A673 (cell line): ENCODE measurements at regions not wholly inside any gene's neighbourhood (a gene's known extent, or its start where the extent isn't known, plus 50 kb on each side); places are given as distances from the start of the nearest gene placed in this dataset.
A peak's percentile ranks its signal among the peaks of the same experiment; 100 is the strongest.

Experiments
- BruUV-seq: library from RNA; stranded (reverse); fragments of 400-500 nt; replicated peaks from 2 replicates; lab custom pipeline; 2021; lab: Mats Ljungman, UMichigan
- CTCF ChIA-PET: fragments of 300-600 bp; sonication (Branson Sonifier 250); formaldehyde crosslinking; loops from one replicate; lab custom pipeline; 2022; ENCODE audit warnings: antibody characterized with exemption; lab: Charles Lee
- POLR2A ChIA-PET: fragments of 300-600 bp; sonication (Branson Sonifier 250); formaldehyde crosslinking; loops from one replicate; lab custom pipeline; 2022; ENCODE audit warnings: antibody characterized with exemption; ENCODE audit not compliant: low non-redundant PET; lab: Charles Lee
- DNase-seq: peaks from one replicate; pipeline ENCODE4 v3.0.0-alpha.2; 2015; ENCODE audit warnings: low spot score
- H3K27ac ChIP-seq: fragments of 200-600 bp; sonication (generic); 2 replicates; pipeline ENCODE4 v1.5.1; 2016; ENCODE audit warnings: mixed run types, low read depth, mild to moderate bottlenecking, mixed read lengths, antibody characterized with exemption, low read length; ENCODE audit not compliant: poor library complexity, severe bottlenecking
- H3K27me3 ChIP-seq: fragments of 200-600 bp; sonication (generic); replicated peaks from 2 replicates; pipeline ENCODE4 v1.6.1; 2017; ENCODE audit warnings: mixed run types, low read depth, mild to moderate bottlenecking, mixed read lengths, antibody characterized with exemption, low read length; ENCODE audit not compliant: insufficient read depth, poor library complexity
- H3K36me3 ChIP-seq: fragments of 200-600 bp; sonication (generic); 2 replicates; pipeline ENCODE4 v1.6.1; 2016; ENCODE audit warnings: mixed run types, mild to moderate bottlenecking, mixed read lengths, antibody characterized with exemption, low read length; ENCODE audit not compliant: insufficient read depth, poor library complexity, severe bottlenecking
- H3K4me1 ChIP-seq: fragments of 200-600 bp; sonication (generic); 2 replicates; pipeline ENCODE4 v1.6.1; 2017; ENCODE audit warnings: mixed run types, mild to moderate bottlenecking, mixed read lengths, antibody characterized with exemption, low read length; ENCODE audit not compliant: insufficient read depth, poor library complexity, severe bottlenecking
- H3K4me3 ChIP-seq: fragments of 200-600 bp; sonication (generic); 2 replicates; pipeline ENCODE4 v1.5.1; 2016; ENCODE audit warnings: low read depth, mixed run types, mild to moderate bottlenecking, mixed read lengths, low read length; ENCODE audit not compliant: poor library complexity, severe bottlenecking
- H3K9me3 ChIP-seq: fragments of 200-600 bp; sonication (generic); 2 replicates; pipeline ENCODE4 v1.6.1; 2016; ENCODE audit warnings: mixed run types, low read depth, mild to moderate bottlenecking, mixed read lengths, antibody characterized with exemption, low read length; ENCODE audit not compliant: poor library complexity, severe bottlenecking
- CTCF ChIP-seq: fragments of 300-800, 200-600 bp; sonication (generic); conservative IDR thresholded peaks from 2 replicates; pipeline ENCODE4 v1.5.1; 2017; ENCODE audit warnings: low read depth, mild to moderate bottlenecking, antibody characterized with exemption, low read length, moderate library complexity, mixed read lengths
- EZH2 ChIP-seq: fragments of 200-600 bp; sonication (generic); IDR thresholded peaks from 2 replicates; pipeline ENCODE4 v1.6.1; 2017; ENCODE audit warnings: borderline replicate concordance, low read depth, mild to moderate bottlenecking, mixed read lengths, antibody characterized with exemption, low read length; ENCODE audit not compliant: poor library complexity, severe bottlenecking
- intact Hi-C: fragments of 100-400 bp; cut with micrococcal nuclease; formaldehyde crosslinking; loops from one replicate; pipeline ENCODE4 v1.10.0; 2022; ENCODE audit not compliant: unreplicated experiment

DNA sequence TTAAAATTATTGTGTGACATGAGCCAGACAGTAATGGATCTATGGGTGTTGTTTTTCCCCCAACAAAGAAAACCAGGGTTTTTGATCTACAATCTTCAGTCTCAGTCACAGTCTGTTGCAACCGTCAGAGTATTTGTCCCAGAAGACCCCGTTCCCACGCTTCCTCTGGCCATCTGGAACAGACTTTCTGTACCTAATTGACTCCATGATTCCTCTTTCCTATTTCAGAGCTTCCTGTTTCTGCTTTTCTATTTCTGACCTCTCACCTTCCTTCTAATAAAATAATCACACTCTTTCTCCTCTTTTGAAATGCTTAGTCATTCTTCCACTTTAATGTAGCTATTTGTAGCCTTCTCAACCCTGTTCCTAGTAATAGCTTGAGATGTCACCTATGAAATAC lies 1044.8 kb downstream of the DTWD2 start:
- no peaks in the 10 kb centered on the region for H3K36me3 ChIP-seq
- H3K4me1 ChIP-seq: no peaks in the 10 kb centered on the region
- TF ChIP-seq EZH2 (no peak), CTCF (no peak)
- H3K27me3 ChIP-seq: no peaks in the 10 kb centered on the region
- H3K9me3 ChIP-seq: peaks cover 5% of the 10 kb centered on the region
- BruUV-seq: no TSS peak
- ChIA-PET POLR2A (no interaction called here), CTCF (no interaction called here)
- no peak overlapping the region for H3K27ac ChIP-seq
- DNase-seq: peak; percentile 5
- intact Hi-C loops: no loop called here
- H3K4me3 ChIP-seq: no peak overlapping the region

GRCh38 chr5:117942861-117943519 lies 1045.4 kb downstream of the DTWD2 start:
- ChIA-PET CTCF (no interaction called here), POLR2A (no interaction called here)
- no peak overlapping the region for H3K27ac ChIP-seq
- no peaks in the 10 kb centered on the region for H3K4me1 ChIP-seq
- intact Hi-C loops: no loop called here
- BruUV-seq: no TSS peak
- DNase-seq: no peak
- no peak overlapping the region for H3K4me3 ChIP-seq
- no peaks in the 10 kb centered on the region for H3K36me3 ChIP-seq
- peaks cover 5% of the 10 kb centered on the region for H3K9me3 ChIP-seq
- no peak for TF ChIP-seq CTCF
- TF ChIP-seq EZH2: no peak
- H3K27me3 ChIP-seq: no peaks in the 10 kb centered on the region

GRCh38 chr5:117893211-117893610 lies 1095.1 kb downstream of the DTWD2 start:
- intact Hi-C loops: no loop called here
- Histone ChIP-seq H3K36me3 (no peaks in the 10 kb centered on the region), H3K27me3 (no peaks in the 10 kb centered on the region), H3K4me3 (no peak overlapping the region), H3K4me1 (no peaks in the 10 kb centered on the region), H3K27ac (no peak overlapping the region), H3K9me3 (no peaks in the 10 kb centered on the region)
- peak; percentile 42 for DNase-seq
- POLR2A ChIA-PET: no interaction called here
- TF ChIP-seq CTCF (no peak), EZH2 (no peak)
- CTCF ChIA-PET: no interaction called here
- BruUV-seq: no TSS peak
